Putamen (tissue), 1 donor: ENCODE measurements at regions not wholly inside any gene's neighbourhood (a gene's known extent, or its start where the extent isn't known, plus 50 kb on each side); places are given as distances from the start of the nearest gene placed in this dataset.
"Not testable (repeated sequence)": the region's sequence is repeated elsewhere in the genome, so short reads cannot be mapped to it uniquely, and the experiment has no call there.

Experiments used
- DNase-seq: peaks from one replicate; pipeline ENCODE4 v3.0.0-alpha.2; 2016; ENCODE audit warnings: low spot score

- DNase-seq, result peak; percentile 34
Measured at GRCh38 chr13:50387051-50387581, 371.9 kb downstream of the KCNRG start.

DNA sequence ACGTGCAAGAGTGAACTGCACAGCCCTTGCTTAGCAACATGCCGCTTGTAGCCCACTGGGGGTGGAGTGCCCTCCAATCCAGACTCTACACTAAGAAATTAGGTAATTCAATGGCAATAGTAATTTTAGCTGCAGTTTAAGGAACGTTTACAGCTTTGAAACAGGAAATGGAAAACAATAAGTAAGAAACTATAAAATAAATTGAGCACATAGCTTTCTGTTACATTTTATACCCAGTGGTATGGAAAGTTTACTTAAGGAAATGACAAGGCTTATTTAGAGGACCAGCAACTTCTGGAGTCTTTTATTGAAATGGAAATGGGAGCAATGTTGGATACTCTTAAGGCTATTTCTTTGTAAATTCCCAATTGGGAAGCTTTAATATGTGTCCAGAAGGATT, 373.2 kb downstream of the KCNRG start:
- DNase-seq, result no peak

DNA sequence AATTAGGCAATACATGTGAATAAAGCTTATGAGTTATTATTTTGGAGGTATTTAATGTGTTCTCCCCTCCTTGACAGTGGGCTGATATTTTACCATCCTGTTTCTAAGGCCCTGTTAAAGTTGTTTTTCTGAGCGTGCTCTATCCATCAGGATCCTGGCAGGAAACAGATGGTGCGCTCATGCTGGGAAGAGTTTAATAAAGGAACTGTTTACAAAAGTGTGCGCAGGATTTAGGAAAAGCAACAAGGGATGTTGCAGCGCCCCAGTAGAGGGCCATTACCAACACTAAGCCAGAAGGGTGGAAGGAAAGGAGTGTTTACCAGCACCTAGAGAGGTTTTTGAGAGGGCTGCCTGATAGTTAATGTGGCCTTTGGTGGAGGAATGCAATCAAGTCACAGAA, 374.5 kb downstream of the KCNRG start:
- DNase-seq, result no peak

DNA sequence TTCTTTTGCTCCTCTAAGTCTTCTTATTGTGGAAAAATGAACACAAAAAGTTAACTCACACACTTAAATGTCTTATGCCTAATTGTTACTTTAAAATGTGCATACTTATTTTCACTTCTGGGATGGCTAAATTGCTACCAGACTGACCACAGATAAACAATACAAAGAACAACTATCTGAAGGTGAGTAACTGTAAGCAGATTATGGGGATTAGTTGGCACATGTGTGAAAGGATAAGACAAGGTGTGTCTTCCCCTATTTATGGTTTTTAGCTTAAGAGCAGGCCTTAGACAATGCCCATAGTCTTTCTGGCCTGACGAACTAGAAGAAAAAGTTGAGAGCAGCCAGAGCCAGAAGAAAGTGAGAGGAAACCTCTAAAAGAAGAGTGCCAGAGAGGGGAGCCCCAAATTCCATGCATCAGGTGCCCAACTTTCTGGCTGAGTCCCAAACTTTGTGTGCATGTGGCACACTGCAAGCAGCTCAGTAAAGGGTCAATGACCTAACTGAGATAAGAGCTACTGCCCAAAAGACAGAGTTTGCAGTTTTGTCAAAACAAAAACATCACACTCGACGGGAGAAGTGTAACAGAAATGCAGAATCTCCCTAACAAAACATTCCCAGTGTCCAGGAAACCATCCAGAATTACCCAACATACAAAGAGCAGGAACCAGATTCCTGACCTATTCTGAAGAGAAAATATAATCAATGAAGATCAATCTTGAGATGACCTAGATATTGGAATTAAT, 375.4 kb downstream of the KCNRG start:
- no peak for DNase-seq

GRCh38 chr13:50392977-50393376, 377.7 kb downstream of the KCNRG start:
- DNase-seq, result no peak

DNA sequence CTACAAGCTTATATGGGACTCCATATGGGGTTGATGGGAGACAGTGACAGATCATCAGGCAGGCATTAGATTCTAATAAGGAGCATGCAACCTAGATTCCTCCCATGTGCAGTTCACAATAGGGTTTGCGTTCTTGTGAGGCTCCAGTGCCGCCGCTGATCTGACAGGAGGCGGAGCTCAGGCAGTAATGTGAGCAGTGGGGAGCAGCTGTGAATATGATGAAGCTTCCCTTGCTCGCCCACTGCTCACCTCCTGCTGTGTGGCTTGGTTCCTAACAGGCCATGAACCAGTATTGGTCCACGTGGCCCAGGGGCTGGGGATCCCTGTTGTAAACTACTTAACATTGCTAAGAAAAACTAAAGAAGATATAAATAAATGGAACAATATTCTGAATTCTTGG, 378.4 kb downstream of the KCNRG start:
- no peak for DNase-seq

DNA sequence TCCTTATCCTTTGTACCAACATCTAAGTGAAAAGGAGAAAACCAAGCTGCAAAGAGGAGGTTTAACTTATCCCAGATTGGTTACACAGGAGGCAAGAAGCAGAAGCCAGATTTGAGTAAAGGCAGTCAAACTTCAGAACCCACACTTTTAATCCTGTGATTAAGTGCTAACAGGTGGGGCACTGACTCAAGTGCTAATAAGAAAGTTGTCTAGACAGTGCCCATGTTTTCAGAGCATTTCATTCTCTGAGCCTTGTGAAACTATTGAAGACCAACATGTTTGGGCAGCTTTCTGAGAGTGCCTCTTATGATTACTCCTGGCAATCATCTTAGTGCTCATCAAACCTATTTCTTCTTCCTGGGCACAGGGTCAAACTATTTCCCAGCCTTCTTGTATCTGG, 380.8 kb downstream of the KCNRG start:
- no peak for DNase-seq

DNA sequence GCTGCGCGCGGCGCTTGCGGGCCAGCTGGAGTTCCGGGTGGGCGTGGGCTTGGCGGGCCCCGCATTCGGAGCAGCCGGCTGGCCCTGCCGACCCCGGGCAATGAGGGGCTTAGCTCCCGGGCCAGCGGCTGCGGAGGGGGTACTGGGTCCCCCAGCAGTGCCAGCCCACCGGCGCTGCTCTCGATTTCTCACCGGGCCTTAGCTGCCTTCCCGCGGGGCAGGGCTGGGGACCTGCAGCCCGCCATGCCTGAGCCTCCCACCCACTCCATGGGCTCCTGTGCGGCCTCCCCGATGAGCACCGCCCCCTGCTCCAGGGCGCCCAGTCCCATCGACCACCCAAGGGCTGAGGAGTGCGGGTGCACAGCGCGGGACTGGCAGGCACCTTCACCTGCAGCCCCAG, 381.4 kb downstream of the KCNRG start:
- DNase-seq, result not testable (repeated sequence)

DNA sequence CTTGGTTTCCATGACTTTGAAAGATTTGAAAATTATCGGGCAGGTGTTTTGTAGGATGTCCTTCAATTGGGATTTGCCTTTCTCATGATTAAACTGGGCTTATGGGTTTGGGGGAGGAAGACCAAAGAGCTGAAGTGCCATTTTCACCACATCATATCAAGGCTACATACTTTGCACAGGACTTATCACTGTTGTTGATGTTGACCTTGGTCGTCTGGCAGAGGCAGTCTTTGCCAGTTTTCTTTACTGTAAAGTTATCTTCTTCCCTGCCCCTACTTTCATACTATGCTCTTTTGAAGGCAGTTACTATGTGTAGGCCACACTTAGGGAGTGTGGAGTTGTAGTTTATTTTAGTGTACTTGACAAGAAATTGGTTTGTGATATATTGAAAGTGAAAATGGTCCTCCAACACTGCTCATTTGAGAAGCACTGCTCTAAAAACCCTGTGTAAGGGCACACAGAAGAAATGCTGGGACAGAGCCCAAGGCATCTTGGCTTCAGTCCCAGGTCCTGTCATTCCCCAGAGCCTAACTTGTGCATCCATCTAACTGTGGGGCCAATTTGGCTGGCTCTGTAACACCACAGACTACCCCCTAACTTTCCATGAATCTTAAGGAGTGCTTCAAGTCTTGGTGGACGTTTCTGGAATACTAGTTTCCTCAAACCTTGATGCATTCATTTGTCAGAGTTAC, 384.9 kb downstream of the KCNRG start:
- peak; percentile 88 for DNase-seq

- peak; percentile 91 for DNase-seq
Measured at GRCh38 chr13:50401049-50401505, 385.8 kb downstream of the KCNRG start.

- no peak for DNase-seq
Measured at GRCh38 chr13:50401721-50402465, 386.6 kb downstream of the KCNRG start.

GRCh38 chr13:50403311-50403710, 388.1 kb downstream of the KCNRG start:
- no peak for DNase-seq

GRCh38 chr13:50404116-50404515, 388.9 kb downstream of the KCNRG start:
- no peak for DNase-seq

GRCh38 chr13:50404769-50405168, 389.5 kb downstream of the KCNRG start:
- no peak for DNase-seq

GRCh38 chr13:50406831-50407230, 391.6 kb downstream of the KCNRG start:
- DNase-seq, result no peak

- DNase-seq, result no peak
Measured at GRCh38 chr13:50408068-50408467, 392.8 kb downstream of the KCNRG start.

GRCh38 chr13:50409220-50409619, 394.0 kb downstream of the KCNRG start:
- DNase-seq, result no peak

DNA sequence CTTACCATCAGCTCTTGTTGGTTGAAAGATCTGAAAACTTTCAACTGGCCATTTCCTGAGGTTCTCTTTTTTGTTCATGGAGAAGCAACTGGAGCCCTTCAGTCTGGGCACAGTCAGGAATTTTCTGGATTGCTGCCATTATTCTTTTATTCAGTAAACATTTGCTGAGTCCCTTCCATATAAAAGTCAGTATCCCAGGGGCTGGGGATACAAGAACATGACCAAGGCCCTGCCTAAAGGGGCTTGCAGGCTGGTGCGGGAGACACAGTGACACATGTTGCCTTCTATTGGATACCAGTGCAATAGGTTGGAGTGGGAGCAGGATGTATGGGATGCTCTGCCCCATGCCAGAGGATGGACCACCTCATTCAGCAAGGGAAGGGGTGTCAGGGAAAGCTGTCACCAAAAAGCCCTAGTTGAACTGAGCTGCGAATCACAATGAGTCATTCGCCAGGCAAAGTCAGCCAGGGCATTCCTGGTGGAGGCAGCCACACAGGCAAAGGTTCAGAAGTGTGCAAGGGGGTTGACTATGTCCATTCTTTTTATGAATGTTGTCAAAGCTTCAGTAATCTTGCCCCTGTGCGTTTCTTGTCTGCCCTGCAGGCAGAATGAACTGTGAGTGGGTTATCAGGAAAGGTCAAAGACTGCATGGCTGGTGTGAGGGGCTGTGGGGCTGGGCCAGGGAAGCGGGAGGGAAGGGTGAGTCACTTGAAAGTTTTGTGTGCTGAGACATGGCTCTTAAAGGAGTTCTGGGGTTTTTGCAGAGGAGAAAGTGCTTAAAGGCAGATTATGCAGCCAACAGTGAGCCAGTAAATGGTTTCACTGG, 395.9 kb downstream of the KCNRG start:
- no peak for DNase-seq

GRCh38 chr13:50412046-50412617, 396.9 kb downstream of the KCNRG start:
- DNase-seq, result no peak

DNA sequence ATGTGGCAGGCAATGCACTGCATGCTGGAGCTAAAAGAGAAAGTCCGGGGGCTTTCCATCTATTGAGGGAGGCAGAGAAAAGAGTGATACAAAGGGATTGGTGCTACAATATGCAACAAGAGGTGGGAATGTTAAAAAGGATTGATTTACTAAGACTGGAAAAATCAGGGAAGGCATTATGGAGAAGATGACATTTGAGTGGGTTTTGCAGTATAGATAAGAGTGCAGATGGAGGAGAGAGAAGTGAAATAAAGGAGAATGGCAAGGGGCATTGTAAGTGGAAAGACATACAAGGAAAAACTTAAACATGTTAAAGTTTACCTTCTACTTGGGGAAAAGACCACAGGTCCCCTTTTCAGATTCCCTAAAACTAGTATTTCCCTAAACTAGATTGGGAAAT, 399.4 kb downstream of the KCNRG start:
- no peak for DNase-seq

DNA sequence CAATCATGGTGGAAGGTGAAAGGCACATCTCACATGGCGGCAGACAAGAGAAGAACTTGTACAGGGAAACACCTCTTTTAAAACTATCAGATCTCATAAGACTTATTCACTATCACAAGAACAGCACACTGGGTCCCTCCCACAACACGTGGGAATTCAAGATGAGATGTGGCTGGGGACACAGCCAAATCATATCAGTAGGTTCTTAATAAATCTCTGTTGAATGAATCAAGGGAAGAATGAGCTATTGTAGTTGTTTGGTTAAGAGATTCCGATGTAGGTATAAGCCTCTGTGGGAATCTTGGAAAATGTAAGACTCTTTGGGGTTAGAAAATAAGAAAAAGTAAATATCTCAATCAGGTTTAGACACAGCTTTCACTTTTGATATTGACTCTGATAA, 400.2 kb downstream of the KCNRG start:
- no peak for DNase-seq
